ENCODE measurements at regions not wholly inside any gene's neighbourhood (a gene's known extent, or its start where the extent isn't known, plus 50 kb on each side); places are given as distances from the start of the nearest gene placed in this dataset.
"Not testable (repeated sequence)": the region's sequence is repeated elsewhere in the genome, so short reads cannot be mapped to it uniquely, and the experiment has no call there.

DNA sequence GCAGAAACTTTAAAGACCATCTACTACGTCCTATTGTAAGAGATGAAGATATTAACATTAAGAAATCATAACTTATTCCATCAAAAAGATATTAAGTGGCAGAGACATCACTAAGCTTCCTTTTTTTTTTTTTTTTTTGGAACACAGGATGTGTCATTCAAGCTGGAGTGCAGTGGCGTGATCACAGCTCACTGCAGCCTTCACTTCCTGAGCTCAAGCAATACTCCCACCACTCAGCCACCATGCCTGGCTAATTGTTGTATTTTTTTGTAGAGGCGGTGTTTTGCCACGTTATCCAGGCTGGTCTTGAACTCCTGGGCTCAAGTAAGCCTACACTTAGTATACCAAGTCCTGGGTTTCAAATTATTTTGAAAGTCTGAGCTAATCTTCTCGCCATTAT lies 169.7 kb upstream of the KCTD7 start:
- FAIRE-seq: not testable (repeated sequence)

DNA sequence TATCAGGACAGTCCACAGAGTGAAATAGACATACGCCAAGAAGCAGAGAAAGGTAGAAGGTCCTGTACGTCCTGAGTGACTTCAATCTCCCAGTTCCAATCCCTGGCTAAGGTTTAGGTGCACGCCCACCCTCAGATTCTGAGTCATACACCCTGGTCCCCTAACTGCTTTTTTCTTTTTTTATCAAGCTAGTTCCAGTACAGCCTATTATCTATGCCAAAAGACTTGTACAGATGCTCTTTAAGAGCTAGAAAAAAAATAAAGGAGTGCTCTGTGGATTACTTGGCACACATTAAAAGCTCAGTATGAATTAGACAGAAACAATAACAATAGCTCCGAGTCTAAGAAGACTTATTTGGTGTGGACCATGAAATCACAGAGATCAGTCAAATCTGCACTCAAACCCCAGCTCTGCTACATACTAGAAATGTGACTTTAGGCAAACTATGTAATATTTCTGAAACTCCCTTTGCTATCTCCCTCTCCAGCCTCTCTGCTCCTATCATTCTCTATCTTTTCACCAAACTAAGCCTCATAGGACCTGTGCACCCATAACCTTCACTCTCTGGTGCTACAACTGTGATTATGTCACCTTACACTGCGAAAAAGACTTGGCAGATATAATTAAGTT lies 168.8 kb upstream of the KCTD7 start:
- FAIRE-seq: not testable (repeated sequence)

DNA sequence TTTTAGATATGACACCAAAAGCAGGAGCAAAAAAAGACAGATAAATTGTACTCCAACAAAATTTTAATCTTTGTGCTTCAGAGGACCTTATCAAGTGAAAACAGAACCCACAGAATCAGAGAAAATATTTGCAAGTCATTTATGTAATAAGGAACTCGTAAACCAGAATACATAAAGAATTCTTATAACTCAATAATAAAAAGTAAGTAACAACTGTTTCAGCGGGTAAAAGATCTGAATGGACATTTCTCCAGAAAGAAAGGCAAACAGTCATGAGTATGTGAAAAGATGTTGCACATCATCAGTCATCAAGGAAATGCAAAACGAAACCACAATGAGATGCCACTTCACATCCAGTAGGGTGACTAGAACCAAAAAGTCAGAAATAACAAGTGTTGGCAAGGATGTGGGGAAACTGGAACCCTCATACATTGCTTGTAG lies 167.7 kb upstream of the KCTD7 start:
- FAIRE-seq: no peak

DNA sequence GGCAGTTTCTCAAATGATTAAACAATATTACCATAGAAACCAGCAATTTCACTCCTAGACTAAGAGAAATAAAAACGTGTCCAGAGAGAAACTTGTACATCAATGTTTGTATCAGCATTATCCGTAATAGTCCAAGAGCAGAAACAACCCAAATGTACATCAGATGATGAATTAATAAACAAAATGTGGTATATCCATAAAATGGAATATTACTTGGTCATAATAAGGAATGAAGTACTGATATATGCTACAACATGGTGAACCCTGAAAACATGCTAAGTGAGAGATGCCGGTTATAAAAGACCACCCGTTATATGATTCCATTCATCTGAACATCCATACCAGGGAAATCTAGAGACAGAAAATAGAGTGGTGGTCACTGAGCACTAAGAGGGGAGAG lies 167.3 kb upstream of the KCTD7 start:
- FAIRE-seq: not testable (repeated sequence)

DNA sequence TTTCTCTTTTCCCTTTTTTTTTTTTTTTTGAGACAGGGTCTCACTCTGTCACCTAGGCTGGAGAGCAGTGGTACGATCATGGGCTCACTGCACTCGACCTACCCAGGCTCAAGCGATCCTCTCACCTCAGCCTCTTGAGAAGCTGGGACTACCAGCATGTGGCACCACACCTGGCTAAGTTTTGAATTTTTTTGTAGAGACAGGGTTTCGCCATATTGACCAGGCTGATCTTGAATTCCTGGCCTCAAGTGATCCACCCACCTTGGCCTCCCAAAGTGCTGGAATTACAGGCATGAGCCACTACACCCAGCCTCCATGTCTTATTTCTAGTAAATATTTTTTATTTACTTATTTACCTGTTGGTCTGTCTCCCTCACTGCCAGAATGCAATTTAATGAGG lies 165.8 kb upstream of the KCTD7 start:
- not testable (repeated sequence) for FAIRE-seq

DNA sequence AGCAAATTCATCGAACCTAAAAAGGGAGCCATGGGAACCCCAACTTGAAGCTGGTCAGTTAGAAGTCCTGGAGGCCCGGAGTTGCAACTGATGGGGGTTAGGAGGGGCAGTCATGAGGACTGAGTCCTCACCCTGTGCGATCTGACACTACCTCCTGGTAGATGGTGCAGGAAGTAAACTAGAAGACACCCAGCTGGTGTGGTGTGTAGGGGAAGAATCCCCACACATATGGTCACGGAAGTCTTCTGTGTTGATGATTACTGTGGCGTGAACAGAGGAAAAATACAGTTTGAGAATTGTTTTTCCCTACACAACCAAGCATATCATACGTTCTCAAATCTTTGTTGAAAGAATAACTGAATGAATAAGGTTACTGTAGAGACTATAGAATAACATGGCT lies 164.6 kb upstream of the KCTD7 start:
- no peak for FAIRE-seq

DNA sequence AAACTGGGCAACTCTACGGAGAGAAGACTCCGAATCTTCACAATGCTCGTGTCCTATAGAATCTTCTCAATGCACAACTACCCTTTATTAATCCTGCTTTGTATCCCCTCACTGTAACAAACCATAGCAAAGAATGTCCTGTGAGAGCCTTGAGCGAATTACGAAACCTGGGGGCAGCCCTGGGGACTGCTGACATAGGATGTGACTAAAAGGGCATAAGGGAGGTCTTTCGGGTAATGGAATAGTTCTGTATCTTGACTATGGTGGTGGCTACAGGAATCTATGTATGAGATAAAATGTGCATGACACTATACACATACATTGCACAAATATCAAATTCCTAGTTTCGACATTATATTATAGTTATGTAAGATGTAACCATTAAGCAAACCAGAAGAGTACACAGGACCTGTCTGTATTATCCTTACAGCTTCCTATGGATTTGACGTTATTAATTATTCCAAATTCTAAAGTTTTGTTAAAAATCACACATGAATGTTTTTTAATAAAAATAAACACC lies 162.5 kb upstream of the KCTD7 start:
- FAIRE-seq: no peak

DNA sequence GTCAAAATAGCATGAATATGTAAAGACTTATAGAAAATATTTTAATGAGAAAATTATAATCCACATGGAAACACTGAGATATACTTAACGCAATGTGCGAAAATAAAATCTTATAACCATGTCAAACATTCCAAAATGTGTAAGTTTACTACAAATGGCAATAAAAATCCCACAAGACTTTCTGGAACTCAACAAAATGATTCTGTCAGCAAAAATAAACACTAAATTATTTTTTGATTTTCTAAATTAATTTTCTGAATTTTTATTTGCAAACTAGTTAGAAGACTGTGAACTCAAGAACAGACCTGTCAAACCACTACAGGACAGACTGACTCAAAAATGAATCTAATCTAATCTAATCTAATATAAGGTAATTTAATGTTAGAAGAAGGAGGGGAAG lies 160.8 kb upstream of the KCTD7 start:
- FAIRE-seq: no peak

DNA sequence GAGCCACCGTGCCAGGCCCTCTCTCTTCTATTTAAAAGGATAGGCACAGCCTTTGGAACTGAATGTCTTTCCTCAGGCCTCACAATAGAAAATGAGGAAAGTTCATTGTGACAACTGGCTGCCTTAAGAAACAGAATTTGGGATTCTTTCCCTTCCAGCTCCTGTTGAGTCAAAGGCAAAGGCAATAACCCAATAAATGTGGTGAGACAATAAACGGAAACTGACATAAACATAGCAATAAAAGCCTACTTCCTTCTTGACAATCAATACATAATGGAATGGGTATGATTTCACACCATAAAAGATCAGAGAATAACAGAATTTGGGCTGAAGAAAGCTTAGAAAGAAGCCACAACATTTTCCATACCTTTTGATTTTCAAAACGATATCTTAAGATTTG lies 155.6 kb upstream of the KCTD7 start:
- not testable (repeated sequence) for FAIRE-seq

DNA sequence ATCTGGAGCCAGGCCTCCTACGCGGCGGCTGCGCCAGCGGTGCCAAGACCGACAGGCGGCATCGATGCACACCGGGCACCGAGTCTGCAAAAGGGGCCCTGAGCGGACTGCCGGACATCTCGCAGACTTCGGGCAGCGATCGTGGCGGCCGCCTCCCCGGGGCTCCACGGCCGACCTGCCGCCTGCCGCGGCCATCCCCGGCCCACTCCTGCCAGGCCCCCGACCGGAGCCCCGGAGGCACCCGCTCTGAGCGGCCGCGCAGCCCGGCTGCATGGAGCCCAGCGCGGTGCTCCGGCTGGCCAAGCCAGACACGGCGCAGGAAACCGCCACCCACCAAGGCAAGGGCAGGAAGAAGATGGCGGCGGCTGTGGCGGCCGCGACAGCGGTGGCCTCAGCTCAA lies 154.2 kb upstream of the KCTD7 start:
- FAIRE-seq: no peak

DNA sequence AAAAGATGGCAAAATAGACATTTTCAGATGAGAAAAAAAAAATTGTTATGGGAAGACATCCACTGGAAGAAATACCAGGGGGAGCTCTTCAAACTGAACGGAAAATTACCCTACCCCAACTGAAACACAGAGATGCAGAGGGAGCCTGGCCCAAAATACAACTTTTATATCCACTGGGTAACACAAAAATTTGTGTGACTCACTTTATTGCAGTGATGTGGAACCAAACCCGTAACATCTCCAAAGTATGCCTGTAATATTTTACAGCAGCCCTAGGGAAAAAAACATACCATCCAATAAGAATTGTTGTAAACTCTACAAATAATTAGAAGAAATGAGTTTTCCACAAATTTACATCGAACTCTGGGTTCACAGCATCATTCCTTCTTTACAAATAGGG lies 152.6 kb upstream of the KCTD7 start:
- FAIRE-seq: not testable (repeated sequence)

DNA sequence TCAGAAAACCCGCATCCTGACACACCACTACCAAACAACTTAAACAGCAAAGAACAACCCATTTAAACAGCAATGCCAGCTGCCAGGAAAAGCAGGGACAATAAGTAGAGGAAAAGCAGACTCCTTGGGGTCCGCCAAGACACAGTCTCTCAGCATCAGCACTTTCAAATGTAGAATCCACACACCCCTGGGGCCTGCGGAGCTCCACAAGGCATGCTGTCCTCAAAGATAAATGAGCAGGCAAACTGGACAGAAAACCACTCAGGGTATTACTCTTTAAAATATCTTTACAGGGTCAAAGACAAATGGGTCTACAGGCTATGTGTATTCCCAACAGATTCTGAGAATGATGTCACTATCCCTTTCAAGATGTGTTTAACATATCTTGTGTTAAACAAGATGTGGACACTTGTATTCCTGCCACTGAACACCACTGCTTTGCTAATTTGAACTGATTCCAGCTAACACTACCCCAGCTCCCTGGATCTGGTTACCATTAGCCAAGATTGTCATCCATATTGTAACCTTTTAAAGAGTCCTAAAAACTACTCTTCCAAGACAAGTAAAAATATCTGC lies 150.8 kb upstream of the KCTD7 start:
- not testable (repeated sequence) for FAIRE-seq

DNA sequence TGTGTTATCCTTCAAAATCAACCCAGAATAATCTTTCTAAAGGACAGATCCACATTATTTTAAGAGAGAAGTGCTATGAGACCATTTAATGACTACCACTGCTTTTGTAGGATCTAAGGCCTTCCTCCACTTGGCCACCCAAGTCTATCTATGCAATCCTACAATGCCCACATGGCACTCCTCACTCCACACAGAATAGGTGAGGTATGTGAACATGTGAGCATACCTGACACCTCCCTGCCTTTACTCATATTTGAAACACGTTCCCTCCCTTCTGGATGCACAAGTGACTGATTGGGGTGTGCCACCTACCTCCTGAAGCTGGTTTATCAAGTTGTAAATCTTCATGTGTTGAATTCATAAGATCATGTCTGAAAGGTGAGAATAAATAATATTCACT lies 147.5 kb upstream of the KCTD7 start:
- FAIRE-seq: not testable (repeated sequence)

DNA sequence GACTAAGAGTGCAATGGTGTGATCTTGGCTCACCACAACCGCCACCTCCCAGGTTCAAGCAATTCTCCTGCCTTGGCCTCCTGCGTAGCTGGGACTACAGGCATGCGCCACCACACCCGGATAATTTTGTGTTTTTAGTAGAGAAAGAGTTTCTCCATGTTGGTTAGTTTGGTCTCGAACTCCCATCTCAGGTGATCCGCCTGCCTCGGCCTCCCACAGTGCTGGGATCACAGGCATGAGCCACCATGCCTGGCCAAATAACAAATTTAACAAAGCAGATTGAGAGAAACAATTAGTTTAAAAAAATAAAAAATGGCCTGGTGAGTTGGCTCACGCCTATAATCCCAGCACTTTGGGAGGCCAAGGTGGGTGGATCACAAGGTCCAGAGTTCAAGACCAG lies 139.6 kb upstream of the KCTD7 start:
- FAIRE-seq: not testable (repeated sequence)

DNA sequence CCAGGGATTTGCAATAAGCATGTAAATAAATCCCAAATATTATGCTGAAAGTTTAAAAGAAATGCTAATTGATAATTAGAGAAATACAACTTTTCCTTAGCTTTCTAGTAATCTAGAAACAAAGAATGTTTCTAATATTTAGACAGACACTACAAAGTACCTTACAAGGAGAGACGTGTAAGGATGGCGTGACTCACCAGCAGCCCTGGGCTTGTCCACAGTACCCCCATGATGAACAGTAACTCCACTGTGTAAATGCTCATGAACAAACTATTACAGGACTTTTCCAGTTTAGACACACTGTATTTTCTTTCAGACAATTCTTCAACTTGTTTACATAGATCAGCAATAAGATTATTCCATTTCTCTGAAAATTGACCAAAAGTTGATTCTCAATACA lies 138.9 kb upstream of the KCTD7 start:
- FAIRE-seq: not testable (repeated sequence)

DNA sequence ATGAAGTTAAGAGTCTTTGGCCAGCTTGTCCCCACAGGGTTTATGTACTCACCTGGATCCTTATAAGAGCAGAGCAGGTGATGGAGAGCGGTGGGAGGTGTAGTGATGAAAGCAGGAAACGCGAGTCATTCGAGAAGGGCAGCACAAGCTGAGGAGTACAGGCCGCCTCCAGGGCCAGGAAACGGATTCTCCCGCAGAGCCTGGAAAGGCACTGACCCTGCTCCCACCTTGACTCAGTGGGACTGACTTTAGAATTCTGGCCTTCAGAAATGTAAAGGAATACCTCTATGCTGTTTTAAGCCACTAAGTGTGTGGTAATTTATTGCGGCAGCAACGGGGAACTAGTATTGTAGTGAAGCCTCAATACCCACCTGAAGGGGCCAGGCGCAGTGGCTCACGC lies 137.7 kb upstream of the KCTD7 start:
- FAIRE-seq: not testable (repeated sequence)

DNA sequence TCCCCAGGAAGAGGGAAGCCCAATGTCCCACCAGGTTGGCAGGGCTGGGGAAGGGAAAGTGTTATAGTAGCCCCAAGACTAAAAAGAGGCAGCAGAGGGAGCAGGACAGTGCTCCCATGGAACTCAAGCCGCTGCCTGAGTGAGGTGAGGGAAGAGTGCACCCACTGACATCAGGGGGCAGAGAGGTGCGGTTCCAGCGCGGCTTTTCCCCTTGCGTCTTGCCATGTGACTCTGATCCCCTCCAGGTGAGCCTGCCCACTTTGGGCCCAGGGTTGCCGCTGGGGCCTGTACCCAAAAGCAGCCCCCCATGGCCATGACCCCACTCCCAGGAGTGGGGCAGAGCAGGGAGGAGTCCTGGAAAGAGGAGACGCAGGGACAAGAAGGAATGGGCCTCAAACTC lies 136.3 kb upstream of the KCTD7 start:
- FAIRE-seq: not testable (repeated sequence)

DNA sequence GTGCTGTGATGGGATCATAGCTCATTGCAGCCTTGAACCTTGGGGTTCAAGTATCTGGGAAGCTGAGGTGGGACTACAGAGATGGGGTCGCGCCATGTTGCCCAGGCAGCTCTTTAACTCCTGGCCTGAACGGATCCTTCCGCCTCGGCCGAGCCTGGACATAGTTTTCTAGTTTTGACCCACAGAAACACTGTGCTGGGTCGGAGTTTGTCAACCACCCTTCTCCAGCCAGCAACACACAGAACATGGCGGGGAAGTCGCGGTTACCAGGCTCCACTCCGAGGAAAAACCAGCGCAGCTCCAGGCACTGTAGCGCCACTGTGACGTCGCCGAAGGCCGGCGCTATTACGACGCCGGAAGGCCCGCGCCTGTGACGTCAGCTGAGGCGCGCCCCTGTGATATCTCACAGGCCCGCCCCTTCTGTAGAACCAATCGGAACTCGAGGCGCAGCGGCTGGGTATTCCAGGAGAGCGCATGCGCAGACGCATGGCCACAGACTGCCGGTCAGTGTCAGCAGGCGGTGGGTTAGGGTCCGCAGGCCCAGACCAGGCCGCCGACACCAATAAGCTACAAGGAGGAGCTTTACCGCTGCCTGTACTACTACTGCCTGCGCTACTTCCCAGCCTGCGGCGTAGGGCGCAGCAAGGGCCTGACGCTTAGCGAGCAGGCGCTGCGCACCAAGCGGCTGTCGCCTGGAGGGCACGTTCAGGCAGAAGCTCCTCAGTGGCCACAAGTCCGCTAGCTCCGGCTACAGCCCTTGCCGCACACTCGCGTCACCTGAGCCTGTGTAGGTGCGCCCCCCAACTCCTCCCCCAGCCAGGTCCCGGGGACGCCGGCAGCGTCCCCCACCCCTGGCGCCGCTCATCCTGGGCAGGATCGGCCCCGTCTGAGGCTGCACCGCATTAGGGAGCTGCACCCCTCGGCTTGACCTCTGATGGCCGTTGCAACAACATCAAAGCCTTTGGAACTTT lies 135.2 kb upstream of the KCTD7 start:
- FAIRE-seq: peak; percentile 86

DNA sequence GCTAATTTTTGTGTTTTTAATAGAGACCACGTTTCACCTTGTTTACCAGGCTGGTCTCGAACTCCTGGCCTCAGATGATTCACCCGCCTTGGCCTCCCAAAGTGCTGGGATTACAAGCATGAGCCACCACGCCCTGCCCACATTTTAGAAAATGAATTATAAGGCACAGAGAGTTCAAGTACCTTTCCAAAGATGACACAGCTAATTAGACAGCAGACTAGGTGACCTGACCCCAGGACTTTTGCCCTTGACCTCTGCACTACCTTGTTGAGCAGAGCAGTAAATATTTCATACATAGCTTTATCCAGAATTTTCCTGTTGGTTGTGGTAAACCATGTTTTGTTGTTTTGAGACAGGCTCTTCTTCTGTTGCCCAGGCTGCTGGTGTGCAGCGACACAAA lies 131.3 kb upstream of the KCTD7 start:
- FAIRE-seq: no peak

DNA sequence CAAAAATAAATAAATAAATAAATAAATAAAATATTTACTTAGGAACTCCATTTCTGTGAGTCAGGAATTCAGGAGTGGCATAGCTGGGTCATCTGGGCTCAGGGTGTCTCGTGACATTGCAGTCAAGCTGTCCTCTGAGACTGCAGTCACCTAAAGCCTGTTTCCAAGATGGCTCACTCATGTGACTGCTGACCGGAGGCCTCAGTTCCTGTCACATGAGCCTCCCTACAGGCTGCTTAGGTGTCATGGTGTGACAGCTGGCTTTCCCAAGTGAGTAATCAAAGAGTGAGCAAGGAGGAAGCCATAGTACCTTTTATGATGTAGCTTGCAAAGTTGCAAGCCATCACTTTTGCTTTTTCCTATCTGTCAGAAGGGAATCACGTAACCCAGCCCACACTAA lies 128.6 kb upstream of the KCTD7 start:
- no peak for FAIRE-seq

DNA sequence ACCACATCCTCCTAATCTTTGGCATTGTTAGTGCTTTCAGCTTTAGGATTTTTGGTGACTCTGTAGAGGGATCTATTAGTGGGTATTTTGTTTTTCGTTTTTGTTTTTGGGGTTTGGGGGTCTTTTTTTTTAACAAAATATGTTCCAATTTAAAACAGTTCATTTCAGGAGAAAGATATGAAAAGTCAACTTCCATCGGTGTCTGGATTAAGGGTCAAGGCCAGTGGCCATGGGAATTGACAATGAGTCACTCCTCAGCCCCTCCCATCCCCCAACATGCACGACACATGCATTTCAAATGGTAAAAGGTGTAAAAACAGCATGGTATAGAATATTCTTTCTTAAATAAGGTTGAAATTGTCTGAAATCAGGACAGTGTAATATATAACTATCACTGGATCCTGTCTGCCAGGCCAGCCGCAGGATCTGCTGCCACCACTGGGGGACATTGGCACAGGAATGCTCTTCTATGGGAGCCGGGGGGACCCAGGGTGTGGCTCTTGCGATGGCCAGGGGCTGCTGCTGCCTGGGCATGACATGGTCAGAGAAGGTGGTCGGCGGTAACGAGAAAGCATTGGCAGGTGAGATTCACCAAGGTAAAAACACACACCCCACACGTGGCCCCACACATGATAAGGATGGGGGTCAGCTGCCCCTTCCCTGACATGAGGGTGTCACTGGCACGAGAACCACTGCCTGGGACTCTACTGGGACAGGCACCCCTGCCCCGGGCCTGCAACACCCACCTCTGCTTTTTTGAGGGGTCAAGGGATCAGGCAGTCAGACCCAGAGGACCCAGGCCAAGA lies 126.2 kb upstream of the KCTD7 start:
- no peak for FAIRE-seq

DNA sequence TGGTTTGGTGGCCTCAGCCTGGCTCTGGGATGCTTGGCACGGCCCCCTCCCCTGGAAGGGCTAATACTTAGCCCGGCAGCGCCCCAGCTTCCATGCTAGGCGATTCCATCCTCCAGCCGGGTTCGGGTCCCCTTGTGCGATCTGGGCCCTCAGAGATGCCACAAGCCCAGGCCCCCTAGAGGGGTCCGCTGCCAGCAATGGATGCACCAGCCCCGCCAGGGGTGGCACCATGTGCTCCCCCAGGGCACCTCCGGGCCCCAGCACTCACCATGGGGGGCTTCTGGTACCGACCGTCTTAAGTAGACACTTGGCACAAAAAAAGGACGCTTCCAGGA lies 125.7 kb upstream of the KCTD7 start:
- FAIRE-seq: no peak

DNA sequence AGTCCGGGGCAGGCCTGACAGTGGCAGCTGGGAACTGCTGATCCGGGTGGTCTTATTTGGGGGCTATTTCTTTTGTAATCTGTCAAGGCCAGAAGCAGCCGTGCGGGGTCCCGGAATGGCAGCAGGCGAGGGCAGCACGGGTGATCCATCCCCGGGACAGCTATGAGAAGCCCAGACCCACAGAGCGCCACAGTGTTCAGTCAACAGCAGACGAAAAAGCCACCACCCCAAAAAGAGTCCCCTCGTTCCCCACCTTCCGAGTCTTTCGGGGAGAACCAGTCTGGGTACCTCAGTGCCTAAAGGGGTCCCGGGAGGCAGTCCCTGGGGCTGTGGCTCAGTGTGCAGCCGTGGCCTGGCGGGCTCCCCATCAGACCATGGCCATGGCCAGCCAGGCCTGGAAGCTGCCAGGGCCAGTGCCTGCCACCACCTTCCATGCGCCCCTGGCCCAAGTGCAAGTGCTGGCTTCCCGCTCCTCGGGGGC lies 125.1 kb upstream of the KCTD7 start:
- FAIRE-seq: no peak
